Esophagus muscularis mucosa (tissue), 4 donors: ENCODE measurements at regions not wholly inside any gene's neighbourhood (a gene's known extent, or its start where the extent isn't known, plus 50 kb on each side); places are given as distances from the start of the nearest gene placed in this dataset.

ENCODE experiments used
- DNase-seq: peaks from one replicate; pipeline ENCODE4 v3.0.0-alpha.2; 2017; ENCODE audit errors: extremely low spot score
- H3K27ac ChIP-seq, 4 donors: fragments of 200-600 bp; sonication (generic); replicated peaks in 1 of 4; 1 replicate in 3 of 4; 2 replicates in 1 of 4; pipeline ENCODE4 v1.5.1; 2016 to 2019; ENCODE audit warnings: mild to moderate bottlenecking in 1 of 4
- H3K27me3 ChIP-seq, 4 donors: fragments of 200-600 bp; sonication (generic); one replicate each; pipeline versions ENCODE4 v1.5.1 to v1.6.0; 2016 to 2019
- H3K36me3 ChIP-seq, 4 donors: fragments of 200-600 bp; sonication (generic); one replicate each; pipeline ENCODE4 v1.5.1; 2016 to 2019
- H3K4me1 ChIP-seq, 4 donors: fragments of 200-600 bp; sonication (generic); one replicate each; pipeline ENCODE4 v1.5.1; 2016 to 2019
- H3K4me3 ChIP-seq, 4 donors: fragments of 200-600 bp; sonication (generic); 1 replicate in 2 of 4; 2 replicates in 2 of 4; pipeline ENCODE4 v1.5.1; 2016 to 2019; ENCODE audit warnings: mild to moderate bottlenecking in 4 of 4, moderate library complexity in 1 of 4
- H3K9me3 ChIP-seq, 4 donors: fragments of 200-600 bp; sonication (generic); 1 replicate in 3 of 4; 2 replicates in 1 of 4; pipeline ENCODE4 v1.5.1; 2016 to 2019
- CTCF ChIP-seq, 3 experiments: fragments of 200-600 bp in 2 of 3; fragments of 450-650 bp in 1 of 3; sonication (generic) in 2 of 3; IDR thresholded peaks; one replicate each; pipeline ENCODE4 v1.5.1; 2017 to 2019; ENCODE audit warnings: antibody characterized with exemption in 3 of 3, mild to moderate bottlenecking in 2 of 3, moderate library complexity in 1 of 3
- EP300 ChIP-seq: sonication (generic); formaldehyde crosslinking; IDR thresholded peaks from one replicate; pipeline ENCODE4 v1.6.1; 2017; ENCODE audit warnings: antibody characterized with exemption
- POLR2A ChIP-seq: fragments of 450-650 bp; IDR thresholded peaks from one replicate; pipeline ENCODE4 v1.6.1; 2017; ENCODE audit warnings: antibody characterized with exemption, moderate library complexity, mild to moderate bottlenecking, low read depth
- POLR2AphosphoS5 ChIP-seq, 2 donors: sonication (generic); formaldehyde crosslinking; IDR thresholded peaks; one replicate each; pipeline ENCODE4 v1.6.1; 2017; ENCODE audit warnings: antibody characterized with exemption in 2 of 2
- WGBS: methylation state at CpG from one replicate; pipeline ENCODE4 v1.1.5; 2018; 5-methylcytosine and 5-hydroxymethylcytosine counted together
- intact Hi-C: fragments of 100-400 bp; cut with DNase I; formaldehyde crosslinking; loops from one replicate; pipeline ENCODE4 v1.15.1; 2023

- H3K36me3 ChIP-seq = no peaks in the 10 kb centered on the region
- DNase-seq = no peak
- no peak overlapping the region for H3K27ac ChIP-seq
- intact Hi-C loops = no loop called here
- H3K4me1 ChIP-seq = peaks cover 0 to 22% (median 6%) of the 10 kb centered on the region in 4 donors
- no peak overlapping the region for H3K4me3 ChIP-seq
- TF ChIP-seq CTCF (IDR thresholded peaks at IDR 0.05) (no peak), EP300 (no peak)
- H3K9me3 ChIP-seq = no peaks in the 10 kb centered on the region
- 67% methylated on average over 4 of the region's 4 CpGs for WGBS
- H3K27me3 ChIP-seq = no peaks in the 10 kb centered on the region
These were observed 368.4 kb downstream of the MAN2A1 start for GRCh38 chr5:110058175-110058574.

GRCh38 chr5:110062246-110062645 is 372.5 kb downstream of the MAN2A1 start:
- no peaks in the 10 kb centered on the region for H3K9me3 ChIP-seq
- H3K36me3 ChIP-seq = no peaks in the 10 kb centered on the region
- TF ChIP-seq EP300 (no peak), POLR2A (no peak)
- no peak overlapping the region for H3K4me3 ChIP-seq
- no peak for DNase-seq
- no peak overlapping the region for H3K27ac ChIP-seq
- no peaks in the 10 kb centered on the region for H3K27me3 ChIP-seq
- 91% methylated on average over 1 of the region's 1 CpG for WGBS
- intact Hi-C loops = no loop called here
- H3K4me1 ChIP-seq = no peaks in the 10 kb centered on the region

- intact Hi-C loops = no loop called here
- H3K4me3 ChIP-seq = no peak overlapping the region
- WGBS = 85% methylated on average over 7 of the region's 7 CpGs
- no peak for TF ChIP-seq CTCF (IDR thresholded peaks at IDR 0.05)
- no peak for TF ChIP-seq POLR2AphosphoS5 (IDR thresholded peaks at IDR 0.05)
- TF ChIP-seq EP300 = no peak
- no peak for TF ChIP-seq POLR2A
- no peak for DNase-seq
- H3K9me3 ChIP-seq = peaks cover 0 to 7% (median 0%) of the 10 kb centered on the region in 4 donors
- H3K27me3 ChIP-seq = no peaks in the 10 kb centered on the region
- no peaks in the 10 kb centered on the region for H3K4me1 ChIP-seq
- H3K36me3 ChIP-seq = no peaks in the 10 kb centered on the region
- H3K27ac ChIP-seq = no peak overlapping the region
These were observed 374.2 kb downstream of the MAN2A1 start for GRCh38 chr5:110063640-110064602.

- 88% methylated on average over 3 of the region's 4 CpGs for WGBS
- DNase-seq = no peak
- Histone ChIP-seq H3K4me3 (no peak overlapping the region), H3K27me3 (no peaks in the 10 kb centered on the region), H3K4me1 (no peaks in the 10 kb centered on the region), H3K36me3 (no peaks in the 10 kb centered on the region), H3K27ac (no peak overlapping the region), H3K9me3 (peaks cover 0 to 8% (median 0%) of the 10 kb centered on the region in 4 donors)
- no peak for TF ChIP-seq EP300
- no peak for TF ChIP-seq POLR2AphosphoS5 (IDR thresholded peaks at IDR 0.05)
- no peak for TF ChIP-seq CTCF (IDR thresholded peaks at IDR 0.05)
- TF ChIP-seq POLR2A = no peak
- intact Hi-C loops = no loop called here
These were observed 375.0 kb downstream of the MAN2A1 start for GRCh38 chr5:110064603-110065268.

GRCh38 chr5:110070836-110071235 is 381.1 kb downstream of the MAN2A1 start:
- intact Hi-C loops = no loop called here
- DNase-seq = no peak
- TF ChIP-seq CTCF (IDR thresholded peaks at IDR 0.05) = no peak
- TF ChIP-seq EP300 = no peak
- TF ChIP-seq POLR2A = no peak
- TF ChIP-seq POLR2AphosphoS5 (IDR thresholded peaks at IDR 0.05) = no peak
- H3K27me3 ChIP-seq = no peaks in the 10 kb centered on the region
- H3K27ac ChIP-seq = no peak overlapping the region
- H3K9me3 ChIP-seq = peaks cover 0 to 28% (median 20%) of the 10 kb centered on the region in 4 donors
- no peaks in the 10 kb centered on the region for H3K4me1 ChIP-seq
- H3K36me3 ChIP-seq = no peaks in the 10 kb centered on the region
- no peak overlapping the region for H3K4me3 ChIP-seq
- 83% methylated on average over 4 of the region's 4 CpGs for WGBS
